ENCODE measurements at regions not wholly inside any gene's neighbourhood (a gene's known extent, or its start where the extent isn't known, plus 50 kb on each side); places are given as distances from the start of the nearest gene placed in this dataset.
A peak's percentile ranks its signal among the peaks of the same experiment; 100 is the strongest.

- H3K4me3 ChIP-seq (ENCODE audit: low read depth, low read length), result no peak overlapping the region
- no peak for DNase-seq (ENCODE audit: low read depth)
- TF ChIP-seq CTCF (IDR thresholded peaks at IDR 0.05; ENCODE audit: insufficient read depth, low read depth, low read length, missing control alignments), result no peak
Observed at GRCh38 chr5:90305041-90305720, 104.4 kb downstream of the CETN3 start.

DNA sequence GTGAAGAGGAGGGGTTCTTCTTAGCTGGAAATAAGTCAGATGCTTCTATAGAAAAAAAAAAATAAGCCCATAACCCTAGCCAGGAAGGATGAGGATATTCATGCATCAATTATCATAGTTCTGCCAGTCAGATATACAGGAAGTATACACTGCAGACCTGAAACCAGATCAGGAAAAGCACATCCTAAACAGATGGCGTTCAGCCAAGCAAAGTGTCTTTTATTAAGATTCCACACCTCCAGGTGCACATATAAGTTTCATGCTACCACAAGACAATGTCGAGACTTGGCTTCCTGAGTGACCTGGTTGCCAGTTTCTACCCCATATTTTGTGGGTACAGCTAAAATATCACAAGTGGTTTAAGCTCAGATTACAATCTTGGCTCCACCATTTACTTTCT is 108.3 kb downstream of the CETN3 start:
- no peak overlapping the region for H3K4me3 ChIP-seq (ENCODE audit: low read depth, low read length)
- no peak for TF ChIP-seq CTCF (IDR thresholded peaks at IDR 0.05; ENCODE audit: insufficient read depth, low read depth, low read length, missing control alignments)
- peak; percentile 46 for DNase-seq (ENCODE audit: low read depth)

DNA sequence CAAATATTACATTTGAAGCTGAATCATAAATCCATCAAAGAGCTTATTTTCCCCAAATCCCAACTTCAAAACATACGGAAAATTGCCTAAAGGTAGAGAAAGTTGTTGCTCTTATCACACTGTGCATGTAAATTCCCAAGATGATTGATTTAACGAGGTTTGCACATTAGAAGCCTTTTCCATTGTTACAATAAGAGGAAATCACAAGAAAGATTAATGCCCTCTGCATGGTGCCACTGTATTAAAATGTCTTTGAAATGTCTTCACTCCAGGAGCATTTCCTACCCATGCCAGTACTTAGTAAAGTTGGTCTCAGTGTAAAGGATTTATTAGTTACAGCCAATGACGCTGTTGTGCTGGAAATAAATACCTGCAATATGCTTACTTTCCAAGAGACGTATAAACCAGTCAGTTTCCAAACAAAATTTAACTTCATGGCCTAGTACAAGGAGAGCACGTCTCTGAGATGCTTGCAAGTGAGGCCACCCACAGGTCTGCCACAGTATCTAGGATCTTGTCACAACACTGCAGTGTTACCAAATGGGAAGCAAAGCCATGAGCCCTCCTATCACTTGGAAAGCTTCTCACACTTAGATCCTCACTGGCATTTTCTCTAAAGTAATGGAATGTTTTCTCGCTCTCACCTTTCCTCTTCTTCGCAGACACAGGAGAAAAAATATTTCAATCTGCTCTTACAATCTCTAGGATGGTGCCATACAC is 112.4 kb downstream of the CETN3 start:
- no peak overlapping the region for H3K4me3 ChIP-seq (ENCODE audit: low read depth, low read length)
- no peak for DNase-seq (ENCODE audit: low read depth)
- no peak for TF ChIP-seq CTCF (IDR thresholded peaks at IDR 0.05; ENCODE audit: insufficient read depth, low read depth, low read length, missing control alignments)

GRCh38 chr5:90294604-90295003 is 115.0 kb downstream of the CETN3 start:
- no peak for TF ChIP-seq CTCF (IDR thresholded peaks at IDR 0.05; ENCODE audit: insufficient read depth, low read depth, low read length, missing control alignments)
- DNase-seq (ENCODE audit: low read depth), result no peak
- H3K4me3 ChIP-seq (ENCODE audit: low read depth, low read length), result no peak overlapping the region

- DNase-seq (ENCODE audit: low read depth), result no peak
- H3K4me3 ChIP-seq (ENCODE audit: low read depth, low read length), result no peak overlapping the region
- TF ChIP-seq CTCF (IDR thresholded peaks at IDR 0.05; ENCODE audit: insufficient read depth, low read depth, low read length, missing control alignments), result no peak
Observed at GRCh38 chr5:90293931-90294330, 115.6 kb downstream of the CETN3 start.

DNA sequence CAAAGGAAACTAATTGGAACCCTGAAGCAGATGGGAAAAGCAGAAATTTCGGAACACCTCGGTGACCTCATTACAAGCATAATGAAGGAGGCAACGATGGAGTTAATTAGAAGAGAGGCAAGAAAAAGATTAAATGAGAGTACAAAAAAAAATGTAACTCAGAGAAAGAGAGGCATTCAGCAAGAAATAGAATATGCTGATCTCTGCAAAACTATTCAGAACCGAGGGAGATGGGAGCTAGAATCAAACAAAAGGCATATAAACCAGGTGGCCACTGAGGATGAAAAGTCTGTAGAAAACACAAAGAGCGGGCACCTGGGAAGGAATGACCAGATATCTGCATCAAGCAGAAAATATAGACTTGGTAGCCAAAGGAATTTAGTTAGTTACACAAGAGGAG is 118.9 kb downstream of the CETN3 start:
- TF ChIP-seq CTCF (IDR thresholded peaks at IDR 0.05; ENCODE audit: insufficient read depth, low read depth, low read length, missing control alignments), result no peak
- no peak for DNase-seq (ENCODE audit: low read depth)
- no peak overlapping the region for H3K4me3 ChIP-seq (ENCODE audit: low read depth, low read length)

Measured in GM12865 (cell line).